ENCODE measurements at regions not wholly inside any gene's neighbourhood (a gene's known extent, or its start where the extent isn't known, plus 50 kb on each side); places are given as distances from the start of the nearest gene placed in this dataset.

- TF ChIP-seq CTCF (IDR thresholded peaks at IDR 0.05) (no peak), POLR2A (IDR thresholded peaks at IDR 0.05) (no peak)
Measured at GRCh38 chr4:60800701-60801100, 399.4 kb upstream of the ADGRL3 start.

Data from right lobe of liver (tissue), 4 donors.